Stimulated activated effector memory CD8-positive, alpha-beta T cell treated with anti-CD3 and anti-CD28 coated beads, Interleukin-12 subunit alpha, Interleukin-12 subunit beta, amount 100 ng/mL, for 72 hours (primary cell): ENCODE measurements at regions not wholly inside any gene's neighbourhood (a gene's known extent, or its start where the extent isn't known, plus 50 kb on each side); places are given as distances from the start of the nearest gene placed in this dataset.
"Not testable (repeated sequence)": the region's sequence is repeated elsewhere in the genome, so short reads cannot be mapped to it uniquely, and the experiment has no call there.

Experiments used
- ATAC-seq: fragments of 150-1000 bp; cut with Tn5 transposase; 2 replicates; pipeline ENCODE4 v1.10.0; 2021
- DNase-seq, 2 donors: peaks; one replicate each; pipeline ENCODE4 v3.0.0; 2021 to 2022; ENCODE audit warnings: low spot score in 2 of 2
- H3K27ac Mint-ChIP-seq: one replicate; pipeline ENCODE4 v1.8.0; 2022; ENCODE audit warnings: mild to moderate bottlenecking, mixed read lengths
- H3K36me3 Mint-ChIP-seq: one replicate; pipeline ENCODE4 v1.8.0; 2022; ENCODE audit warnings: mild to moderate bottlenecking, mixed read lengths
- H3K4me1 Mint-ChIP-seq: one replicate; pipeline ENCODE4 v1.8.0; 2022; ENCODE audit warnings: mixed read lengths
- H3K4me3 Mint-ChIP-seq: one replicate; pipeline ENCODE4 v1.8.0; 2022; ENCODE audit warnings: mild to moderate bottlenecking, mixed read lengths
- H3K9me3 Mint-ChIP-seq: one replicate; pipeline ENCODE4 v1.8.0; 2022; ENCODE audit warnings: mixed read lengths

DNA sequence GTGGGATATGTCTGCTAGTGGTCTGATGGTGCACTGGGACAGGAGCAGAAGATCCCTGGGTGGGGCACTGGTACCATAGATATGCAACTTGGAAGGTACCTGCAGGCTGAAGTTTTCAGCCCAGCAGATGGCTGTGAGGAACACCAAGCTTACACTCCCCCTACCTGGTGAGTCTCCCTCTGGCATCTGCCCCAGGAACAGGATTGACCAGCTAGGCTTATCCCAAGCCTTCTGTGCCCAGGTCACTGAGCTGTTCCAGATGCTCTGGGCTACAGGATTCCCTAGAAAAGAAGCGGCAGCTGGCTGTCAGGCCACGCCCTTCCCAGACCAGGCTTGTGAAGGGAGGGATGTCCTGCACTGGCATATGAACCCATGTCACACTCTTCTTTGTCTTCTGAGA lies 1130.0 kb downstream of the NAALADL2 start:
- no peaks in the 10 kb centered on the region for H3K4me1 Mint-ChIP-seq
- no peak for DNase-seq
- H3K9me3 Mint-ChIP-seq: peaks cover 27% of the 10 kb centered on the region
- H3K36me3 Mint-ChIP-seq: no peaks in the 10 kb centered on the region
- no peak overlapping the region for H3K4me3 Mint-ChIP-seq
- peak; percentile 8 for ATAC-seq
- no peak overlapping the region for H3K27ac Mint-ChIP-seq

DNA sequence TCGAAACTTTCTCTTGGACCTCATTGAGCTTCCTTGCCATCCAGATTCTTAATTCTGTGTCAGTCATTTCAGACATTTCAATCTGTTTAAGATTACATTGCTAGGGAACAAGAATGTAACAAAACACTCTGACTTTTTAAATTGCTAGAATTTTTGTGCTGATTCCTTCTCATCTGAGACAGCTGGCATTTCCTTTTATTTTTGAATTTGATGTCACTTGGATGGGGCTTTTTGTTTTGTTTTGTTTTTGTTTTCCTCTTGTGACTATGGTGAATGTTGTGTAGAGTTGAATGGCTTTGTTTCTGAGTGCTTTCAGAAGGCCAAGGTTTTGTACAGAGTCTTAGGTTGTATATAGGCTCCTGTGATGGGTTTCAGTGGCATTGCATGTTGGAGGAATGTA lies 1129.3 kb downstream of the NAALADL2 start:
- H3K36me3 Mint-ChIP-seq: no peaks in the 10 kb centered on the region
- H3K9me3 Mint-ChIP-seq: peaks cover 24% of the 10 kb centered on the region
- ATAC-seq: no peak
- H3K4me3 Mint-ChIP-seq: no peak overlapping the region
- no peak for DNase-seq
- no peak overlapping the region for H3K27ac Mint-ChIP-seq
- H3K4me1 Mint-ChIP-seq: no peaks in the 10 kb centered on the region

- ATAC-seq: no peak
- no peak overlapping the region for H3K27ac Mint-ChIP-seq
- H3K4me3 Mint-ChIP-seq: no peak overlapping the region
- no peaks in the 10 kb centered on the region for H3K36me3 Mint-ChIP-seq
- H3K9me3 Mint-ChIP-seq: peaks cover 23% of the 10 kb centered on the region
- DNase-seq: no peak
- H3K4me1 Mint-ChIP-seq: no peaks in the 10 kb centered on the region
These were observed 1126.6 kb downstream of the NAALADL2 start for GRCh38 chr3:175985781-175986180.

- peaks cover 27% of the 10 kb centered on the region for H3K9me3 Mint-ChIP-seq
- no peaks in the 10 kb centered on the region for H3K4me1 Mint-ChIP-seq
- ATAC-seq: no peak
- no peak overlapping the region for H3K4me3 Mint-ChIP-seq
- H3K36me3 Mint-ChIP-seq: no peaks in the 10 kb centered on the region
- H3K27ac Mint-ChIP-seq: no peak overlapping the region
- DNase-seq: no peak
These were observed 1124.2 kb downstream of the NAALADL2 start for GRCh38 chr3:175983379-175983778.

DNA sequence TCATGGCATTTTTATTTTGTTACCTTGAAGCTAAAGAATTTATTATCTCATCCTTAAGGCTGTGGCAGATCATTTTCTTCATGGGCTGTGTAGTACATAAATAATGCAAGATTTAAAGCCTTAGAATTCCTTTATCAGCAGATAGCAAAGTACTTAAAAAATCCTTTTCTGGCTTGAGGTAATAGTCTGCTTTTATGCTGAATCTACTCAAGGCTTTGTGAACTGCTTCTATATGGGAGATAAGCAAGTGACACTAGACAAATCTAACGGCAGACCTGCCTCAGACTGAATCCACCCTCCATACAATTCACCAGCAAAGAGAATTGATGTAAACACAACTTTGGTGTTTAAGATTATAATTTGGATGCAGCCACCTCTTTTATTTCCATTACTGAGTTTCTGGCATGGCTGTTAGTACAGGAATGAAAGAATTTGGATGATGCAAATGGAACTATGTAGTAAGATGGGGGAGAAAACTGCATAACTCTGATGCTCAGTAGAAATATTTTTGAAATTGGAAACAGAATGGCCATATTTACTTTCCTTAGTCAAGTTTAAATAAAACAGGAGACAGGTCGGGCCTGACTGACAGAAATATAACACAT lies 1121.5 kb downstream of the NAALADL2 start:
- no peak overlapping the region for H3K27ac Mint-ChIP-seq
- ATAC-seq (no peak), DNase-seq (no peak)
- peaks cover 22% of the 10 kb centered on the region for H3K9me3 Mint-ChIP-seq
- H3K36me3 Mint-ChIP-seq: no peaks in the 10 kb centered on the region
- no peaks in the 10 kb centered on the region for H3K4me1 Mint-ChIP-seq
- no peak overlapping the region for H3K4me3 Mint-ChIP-seq

DNA sequence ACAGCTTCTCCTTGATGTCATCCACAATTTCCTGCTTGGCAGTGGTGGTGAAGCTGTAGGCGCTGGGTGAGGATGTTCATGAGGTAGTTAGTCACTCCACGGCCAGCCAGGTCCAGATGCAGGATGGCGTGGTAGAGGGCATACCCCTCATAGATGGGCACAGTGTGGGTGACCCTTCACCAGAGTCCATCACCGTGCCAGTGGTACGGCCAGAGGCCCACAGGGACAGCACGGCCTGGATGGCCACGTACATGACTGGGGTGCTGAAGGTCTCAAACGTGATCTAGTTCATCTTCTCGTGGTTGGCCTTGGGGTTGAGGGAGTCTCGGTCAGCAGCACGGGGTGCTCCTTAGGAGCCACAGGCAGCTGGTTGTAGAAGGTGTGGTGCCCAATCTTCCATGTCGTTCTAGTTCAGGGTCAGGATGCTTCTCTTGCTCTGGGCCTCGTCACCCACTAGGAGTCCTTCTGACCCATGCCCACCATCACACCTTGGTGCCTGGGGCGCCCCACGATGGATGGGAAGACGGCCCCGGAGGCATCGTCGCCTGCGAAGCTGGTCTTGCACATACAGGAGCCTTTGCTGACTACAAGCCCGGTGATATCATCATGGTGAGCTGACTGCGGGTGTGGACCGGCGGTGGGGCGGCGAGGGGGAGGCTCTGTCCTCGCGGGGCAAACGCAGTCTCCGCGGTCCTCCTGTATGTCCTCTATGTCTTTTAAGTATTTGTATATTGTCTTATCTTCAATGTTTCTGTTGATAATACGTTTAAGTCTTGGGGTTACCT lies 1119.0 kb downstream of the NAALADL2 start:
- DNase-seq: no peak
- no peaks in the 10 kb centered on the region for H3K4me1 Mint-ChIP-seq
- H3K4me3 Mint-ChIP-seq: no peak overlapping the region
- peaks cover 15% of the 10 kb centered on the region for H3K9me3 Mint-ChIP-seq
- H3K27ac Mint-ChIP-seq: no peak overlapping the region
- ATAC-seq: peak; percentile 19
- H3K36me3 Mint-ChIP-seq: no peaks in the 10 kb centered on the region

DNA sequence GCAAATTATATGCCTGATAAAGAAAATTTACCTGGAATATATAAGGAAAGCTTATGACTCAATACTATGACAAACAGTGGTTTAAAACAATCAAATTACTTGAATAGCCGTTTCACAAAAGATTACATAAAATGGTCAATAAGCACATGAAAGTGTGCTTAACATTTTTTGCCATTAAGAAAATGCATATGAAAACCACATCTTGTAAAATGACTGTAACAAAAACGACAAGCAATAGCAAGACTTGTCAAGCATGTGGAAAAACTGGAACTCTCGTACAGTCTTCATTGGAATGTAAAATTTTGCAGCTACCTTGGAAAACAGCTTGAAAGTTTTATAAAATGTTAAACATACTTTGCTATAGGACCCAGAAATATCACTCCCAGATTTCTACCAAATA lies 1110.3 kb downstream of the NAALADL2 start:
- ATAC-seq (no peak), DNase-seq (no peak)
- H3K36me3 Mint-ChIP-seq: no peaks in the 10 kb centered on the region
- no peak overlapping the region for H3K27ac Mint-ChIP-seq
- peaks cover 19% of the 10 kb centered on the region for H3K9me3 Mint-ChIP-seq
- H3K4me3 Mint-ChIP-seq: no peak overlapping the region
- no peaks in the 10 kb centered on the region for H3K4me1 Mint-ChIP-seq

GRCh38 chr3:175965036-175965435 lies 1105.9 kb downstream of the NAALADL2 start:
- H3K36me3 Mint-ChIP-seq: no peaks in the 10 kb centered on the region
- no peak overlapping the region for H3K27ac Mint-ChIP-seq
- no peaks in the 10 kb centered on the region for H3K4me1 Mint-ChIP-seq
- DNase-seq (no peak), ATAC-seq (no peak)
- H3K4me3 Mint-ChIP-seq: no peak overlapping the region
- peaks cover 14% of the 10 kb centered on the region for H3K9me3 Mint-ChIP-seq

DNA sequence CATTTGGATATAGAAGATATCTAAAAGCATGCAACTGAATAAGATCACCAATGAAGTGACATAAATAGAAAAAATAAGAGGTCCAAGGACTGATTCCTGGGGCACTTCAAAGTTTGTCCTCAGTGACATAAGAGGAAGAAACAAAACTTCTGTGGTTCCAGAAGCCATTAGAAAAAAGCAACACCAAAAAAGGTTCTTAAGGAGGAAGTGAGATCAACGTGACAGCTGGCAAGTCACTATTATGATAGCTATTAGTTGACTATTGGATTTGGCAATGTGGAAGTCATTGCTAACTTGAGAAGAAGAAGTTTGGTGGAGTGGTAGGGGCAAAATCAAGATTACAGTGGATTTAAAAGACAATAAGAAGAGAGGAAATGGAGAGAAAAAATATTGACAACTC lies 1098.3 kb downstream of the NAALADL2 start:
- Mint-ChIP-seq H3K9me3 (peaks cover 25% of the 10 kb centered on the region), H3K4me1 (no peaks in the 10 kb centered on the region), H3K36me3 (no peaks in the 10 kb centered on the region), H3K27ac (no peak overlapping the region), H3K4me3 (no peak overlapping the region)
- DNase-seq (no peak), ATAC-seq (no peak)

DNA sequence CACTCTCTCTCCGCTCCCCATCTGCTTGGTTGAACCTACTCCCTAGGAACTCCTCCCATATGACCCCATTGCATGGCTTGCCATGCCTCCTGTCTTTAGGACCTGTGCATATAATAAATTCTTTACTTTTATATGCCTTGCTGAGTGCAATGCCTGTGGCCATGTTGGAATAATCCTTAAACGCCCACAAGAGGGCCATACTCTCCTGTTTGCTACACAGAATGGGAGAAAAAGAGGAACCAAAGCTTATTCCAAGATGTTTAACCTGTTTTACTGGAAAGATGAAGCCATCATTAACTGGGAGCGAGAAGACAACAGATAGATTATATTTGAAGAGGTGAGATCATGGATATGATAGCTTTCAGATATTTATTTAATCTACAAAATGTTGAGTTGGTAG lies 1097.8 kb downstream of the NAALADL2 start:
- no peak overlapping the region for H3K4me3 Mint-ChIP-seq
- H3K9me3 Mint-ChIP-seq: peaks cover 26% of the 10 kb centered on the region
- no peak for ATAC-seq
- no peak overlapping the region for H3K27ac Mint-ChIP-seq
- H3K4me1 Mint-ChIP-seq: no peaks in the 10 kb centered on the region
- no peaks in the 10 kb centered on the region for H3K36me3 Mint-ChIP-seq
- DNase-seq: no peak

GRCh38 chr3:175951047-175951694 lies 1092.0 kb downstream of the NAALADL2 start:
- Mint-ChIP-seq H3K36me3 (no peaks in the 10 kb centered on the region), H3K9me3 (peaks cover 22% of the 10 kb centered on the region), H3K4me1 (no peaks in the 10 kb centered on the region), H3K4me3 (no peak overlapping the region), H3K27ac (no peak overlapping the region)
- DNase-seq: no peak
- ATAC-seq: no peak

GRCh38 chr3:175948041-175948440 lies 1088.9 kb downstream of the NAALADL2 start:
- H3K4me3 Mint-ChIP-seq: no peak overlapping the region
- no peaks in the 10 kb centered on the region for H3K36me3 Mint-ChIP-seq
- no peak for DNase-seq
- ATAC-seq: no peak
- H3K27ac Mint-ChIP-seq: no peak overlapping the region
- peaks cover 23% of the 10 kb centered on the region for H3K9me3 Mint-ChIP-seq
- H3K4me1 Mint-ChIP-seq: no peaks in the 10 kb centered on the region

GRCh38 chr3:175941352-175941751 lies 1082.2 kb downstream of the NAALADL2 start:
- no peaks in the 10 kb centered on the region for H3K4me1 Mint-ChIP-seq
- H3K27ac Mint-ChIP-seq: no peak overlapping the region
- DNase-seq (no peak), ATAC-seq (no peak)
- no peak overlapping the region for H3K4me3 Mint-ChIP-seq
- no peaks in the 10 kb centered on the region for H3K36me3 Mint-ChIP-seq
- peaks cover 20% of the 10 kb centered on the region for H3K9me3 Mint-ChIP-seq

DNA sequence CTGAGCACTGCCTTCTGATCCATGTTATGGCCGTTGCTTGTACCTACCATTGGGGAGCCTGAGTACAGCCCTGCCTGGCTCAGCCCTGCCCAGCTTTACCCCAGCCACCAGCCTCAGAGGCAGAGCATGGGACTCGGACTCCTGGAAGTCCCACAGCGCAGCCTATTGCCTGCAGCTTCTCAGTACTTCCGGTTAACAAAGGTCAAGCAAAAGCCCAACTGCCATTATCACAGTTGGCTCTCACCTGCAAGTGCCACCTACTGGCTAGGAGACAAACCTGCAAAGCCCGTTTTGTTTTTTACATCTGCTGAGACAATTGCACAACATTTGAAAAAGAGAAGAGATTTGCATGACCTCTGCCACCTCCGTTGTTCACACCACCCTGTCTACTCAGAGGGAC lies 1081.7 kb downstream of the NAALADL2 start:
- no peak for DNase-seq
- H3K27ac Mint-ChIP-seq: no peak overlapping the region
- H3K4me3 Mint-ChIP-seq: no peak overlapping the region
- peaks cover 17% of the 10 kb centered on the region for H3K9me3 Mint-ChIP-seq
- no peaks in the 10 kb centered on the region for H3K4me1 Mint-ChIP-seq
- no peak for ATAC-seq
- no peaks in the 10 kb centered on the region for H3K36me3 Mint-ChIP-seq

- Mint-ChIP-seq H3K4me1 (no peaks in the 10 kb centered on the region), H3K36me3 (no peaks in the 10 kb centered on the region), H3K27ac (no peak overlapping the region), H3K9me3 (peaks cover 17% of the 10 kb centered on the region), H3K4me3 (no peak overlapping the region)
- DNase-seq (no peak), ATAC-seq (no peak)
These were observed 1081.1 kb downstream of the NAALADL2 start for GRCh38 chr3:175940243-175940642.

GRCh38 chr3:175937367-175937766 lies 1078.2 kb downstream of the NAALADL2 start:
- ATAC-seq, H3K36me3 Mint-ChIP-seq, H3K27ac Mint-ChIP-seq, DNase-seq, H3K4me1 Mint-ChIP-seq, H3K4me3 Mint-ChIP-seq: not testable (repeated sequence)
- peaks cover 24% of the 10 kb centered on the region for H3K9me3 Mint-ChIP-seq
